ENCODE measurements at regions not wholly inside any gene's neighbourhood (a gene's known extent, or its start where the extent isn't known, plus 50 kb on each side); places are given as distances from the start of the nearest gene placed in this dataset.

GRCh38 chr6:120514544-120514943 lies 819.7 kb downstream of the TBC1D32 start:
- TF ChIP-seq POLR2A (conservative IDR thresholded peaks at IDR 0.05) (no peak), USF1 (CRISPR knock-in tag; IDR thresholded peaks at IDR 0.05) (no peak), CTCF (IDR thresholded peaks at IDR 0.05 in 2 of 3, conservative IDR thresholded peaks at IDR 0.05 in 1 of 3; ENCODE audit: insufficient read depth in 2 of 3, low read depth in 1 of 3, low read length in 3 of 3) (no peak)
